OCI-LY7 (cell line): ENCODE measurements at regions not wholly inside any gene's neighbourhood (a gene's known extent, or its start where the extent isn't known, plus 50 kb on each side); places are given as distances from the start of the nearest gene placed in this dataset.

Experiments used
- CTCF ChIP-seq: fragments of 200-600 bp; sonication (generic); conservative IDR thresholded peaks from 2 replicates; pipeline ENCODE4 v1.5.1; 2014; ENCODE audit warnings: mild to moderate bottlenecking, antibody characterized with exemption, low read length, moderate library complexity, mixed read lengths
- EZH2phosphoT487 ChIP-seq: fragments of 200-600 bp; sonication (generic); IDR thresholded peaks from 2 replicates; pipeline ENCODE4 v1.6.1; 2018; ENCODE audit warnings: low read depth, borderline replicate concordance, mild to moderate bottlenecking, mixed run types, antibody characterized with exemption, low read length, moderate library complexity, mixed read lengths

DNA sequence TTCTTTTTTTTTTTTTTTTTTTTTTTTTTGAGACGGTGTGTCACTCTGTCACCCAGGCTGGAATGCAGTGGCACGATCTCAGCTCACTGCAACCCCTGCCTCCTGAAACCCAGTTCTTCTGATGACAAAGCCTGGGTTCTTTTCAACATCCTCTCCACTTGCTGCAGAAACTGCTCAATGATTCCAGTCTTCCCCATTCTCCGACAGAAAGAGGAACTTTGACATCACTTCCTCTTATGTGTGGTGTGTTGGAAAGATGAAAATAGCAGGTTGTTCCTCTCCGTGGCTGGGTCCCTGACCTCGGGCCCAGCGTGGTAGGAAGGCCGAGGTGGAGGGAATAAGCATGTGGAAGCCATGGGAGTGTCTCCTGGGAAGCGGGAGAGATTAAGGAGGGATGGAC lies 198.4 kb downstream of the PHETA1 start:
- TF ChIP-seq CTCF (no peak), EZH2phosphoT487 (no peak)
